NCI-H1417 treated with DMSO at 0.1 percent for 48 hours (cell line): ENCODE measurements at regions not wholly inside any gene's neighbourhood (a gene's known extent, or its start where the extent isn't known, plus 50 kb on each side); places are given as distances from the start of the nearest gene placed in this dataset.

Experiments used
- DNase-seq: peaks from one replicate; lab custom pipeline; 2025; lab: John Stamatoyannopoulos, UW

DNA sequence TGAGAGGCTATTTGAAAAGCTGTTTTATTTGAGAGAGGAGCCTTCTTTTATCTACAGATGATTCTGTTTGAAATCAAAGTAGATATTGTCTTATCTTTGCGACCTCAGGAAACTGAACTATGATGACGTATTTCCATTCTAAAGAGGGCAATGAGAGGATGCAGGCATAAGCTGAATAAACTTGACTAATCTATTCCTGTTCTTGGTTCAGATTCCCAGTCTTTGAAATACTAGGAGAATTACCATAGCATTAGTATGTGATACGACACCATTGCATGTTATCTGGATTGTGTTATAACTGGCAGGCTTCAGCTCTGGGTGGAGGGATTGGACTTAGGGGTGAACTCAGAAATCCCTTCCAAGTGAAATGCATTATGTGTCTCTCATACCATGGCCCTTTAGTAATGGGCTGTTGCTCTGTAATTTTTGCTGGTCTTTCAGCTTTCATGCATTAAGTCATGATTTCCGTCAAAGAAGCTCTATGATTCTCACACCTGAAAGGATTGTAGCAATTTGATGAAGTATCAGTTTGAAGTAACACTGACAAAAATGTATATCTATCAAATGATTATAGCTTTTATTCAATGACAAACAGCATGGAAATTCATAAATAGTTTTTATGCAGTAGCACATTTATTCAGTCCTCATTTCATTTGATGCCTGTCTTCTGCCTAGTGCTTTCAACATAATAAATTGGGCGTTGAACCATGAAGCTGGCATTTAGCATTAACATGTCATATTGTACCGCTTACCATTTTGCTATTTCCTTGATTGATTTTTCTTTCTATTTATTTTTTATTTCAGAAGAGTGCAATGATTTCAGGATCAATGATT is 138.4 kb upstream of the SPACA1 start:
- no peak for DNase-seq

DNA sequence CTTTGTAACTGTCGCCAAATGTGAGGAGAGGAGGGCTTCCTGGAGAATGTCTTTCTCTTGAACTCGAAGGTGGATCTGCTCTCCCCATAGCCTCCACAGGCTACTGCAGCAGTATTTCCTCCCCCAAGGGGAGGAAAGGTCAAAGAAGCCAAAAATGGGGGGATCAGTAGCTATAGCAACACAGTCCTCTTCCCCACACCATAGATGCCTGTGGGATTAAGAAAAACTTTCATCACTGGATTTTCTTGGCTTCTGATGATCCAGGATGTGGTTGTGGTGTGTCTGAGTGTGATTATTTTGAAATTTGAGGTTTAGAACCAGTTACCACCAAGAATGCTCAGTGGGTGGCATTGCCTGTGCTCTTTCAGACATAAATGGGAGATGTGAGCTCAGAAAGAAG is 140.1 kb upstream of the SPACA1 start:
- no peak for DNase-seq

DNA sequence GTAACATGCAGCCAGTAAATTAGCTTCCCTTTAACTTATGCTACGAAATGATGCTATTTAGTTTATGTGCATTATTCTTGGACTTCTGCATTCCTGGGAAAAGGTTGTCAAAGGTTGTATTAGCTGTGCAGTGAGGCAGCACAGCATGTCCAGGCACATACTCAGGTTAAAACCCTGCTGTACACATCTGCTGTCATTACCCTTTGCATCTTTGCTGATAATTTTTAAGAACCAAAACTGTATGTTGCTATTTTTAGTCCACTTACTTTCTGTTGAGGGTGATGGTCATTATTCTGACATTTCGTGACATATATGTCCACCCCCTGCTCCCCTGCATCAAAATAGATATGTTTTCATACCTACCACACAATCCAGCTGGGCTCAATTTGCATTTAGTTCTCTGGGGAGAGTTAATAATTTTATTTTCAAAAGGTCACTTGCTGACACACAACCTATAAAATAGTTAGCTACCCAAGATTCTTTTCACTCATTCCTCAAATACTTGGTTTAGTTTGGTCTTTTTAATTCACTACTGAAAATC is 142.5 kb upstream of the SPACA1 start:
- no peak for DNase-seq

DNA sequence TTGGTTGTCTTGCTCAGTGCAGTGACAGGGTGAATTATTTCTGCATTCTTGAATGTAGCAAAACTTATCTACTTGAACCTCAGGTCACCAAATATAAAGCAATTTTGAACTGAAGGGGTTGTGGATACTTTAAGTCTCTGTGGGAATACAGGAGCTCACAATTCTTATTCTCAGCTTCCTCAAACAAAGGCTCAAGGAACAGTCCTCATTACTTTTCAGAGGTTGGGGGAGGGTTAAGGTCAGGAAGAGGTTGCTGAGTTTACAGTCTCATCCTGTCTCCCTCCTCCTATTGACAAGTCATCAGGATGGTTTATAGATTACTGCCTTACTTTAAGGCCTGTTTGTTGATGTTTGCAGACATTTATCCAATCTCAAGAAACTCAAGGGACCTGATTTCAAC is 143.6 kb upstream of the SPACA1 start:
- no peak for DNase-seq

DNA sequence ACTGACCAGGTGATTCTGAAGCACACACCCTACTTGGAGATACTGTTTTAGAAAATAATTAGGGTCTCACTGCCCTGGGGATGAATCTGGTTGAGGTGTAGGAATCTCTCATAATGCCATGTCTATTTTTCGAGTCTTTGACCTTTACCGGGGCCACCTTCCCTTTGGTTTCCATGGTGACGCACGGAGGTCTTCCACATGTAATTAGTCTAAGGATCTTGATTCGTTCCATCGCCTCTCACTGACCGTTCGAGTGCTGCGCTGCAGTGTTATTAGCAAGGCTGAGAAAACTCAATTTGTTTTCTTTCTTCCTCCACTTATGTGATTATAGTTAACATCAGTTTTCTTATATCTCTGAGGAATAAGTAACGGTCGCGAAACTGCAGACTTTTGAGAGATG is 144.3 kb upstream of the SPACA1 start:
- DNase-seq = no peak

- no peak for DNase-seq
These were observed 145.3 kb upstream of the SPACA1 start for GRCh38 chr6:87902383-87902782.

GRCh38 chr6:87901613-87902012 is 146.0 kb upstream of the SPACA1 start:
- DNase-seq = no peak

- no peak for DNase-seq
These were observed 147.4 kb upstream of the SPACA1 start for GRCh38 chr6:87900160-87900698.

DNA sequence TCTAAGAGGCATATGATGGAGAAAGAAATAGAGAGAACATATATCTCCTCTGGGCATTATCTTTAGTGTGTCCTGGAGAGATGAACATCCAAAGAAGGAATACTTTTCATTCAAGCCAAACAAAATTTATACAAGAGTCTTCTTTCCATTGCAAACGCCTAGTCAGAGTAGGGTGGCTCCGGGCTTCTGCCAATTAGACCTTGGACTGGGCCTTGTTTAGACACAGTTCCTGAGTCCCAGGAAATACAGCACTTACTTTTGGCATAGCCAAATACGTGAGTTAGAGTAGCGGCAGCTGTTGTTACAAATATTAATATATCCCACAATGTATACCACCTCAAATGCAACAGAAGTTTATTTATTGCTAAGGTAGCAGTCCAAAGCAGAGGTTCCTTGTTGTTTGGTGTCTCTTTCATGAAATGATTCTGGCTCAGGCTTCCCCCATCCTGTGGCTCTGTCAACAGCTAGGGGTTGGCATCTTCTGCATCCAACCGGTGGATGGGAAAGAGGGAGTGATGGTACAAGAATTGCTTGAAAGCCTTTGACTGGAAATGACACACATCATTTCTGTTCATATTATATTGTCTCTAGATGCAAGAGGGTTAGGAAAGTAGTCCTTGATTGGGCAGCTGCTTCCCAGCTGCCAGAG is 148.0 kb upstream of the SPACA1 start:
- DNase-seq = no peak

- DNase-seq = no peak
These were observed 150.0 kb upstream of the SPACA1 start for GRCh38 chr6:87897663-87898062.

DNA sequence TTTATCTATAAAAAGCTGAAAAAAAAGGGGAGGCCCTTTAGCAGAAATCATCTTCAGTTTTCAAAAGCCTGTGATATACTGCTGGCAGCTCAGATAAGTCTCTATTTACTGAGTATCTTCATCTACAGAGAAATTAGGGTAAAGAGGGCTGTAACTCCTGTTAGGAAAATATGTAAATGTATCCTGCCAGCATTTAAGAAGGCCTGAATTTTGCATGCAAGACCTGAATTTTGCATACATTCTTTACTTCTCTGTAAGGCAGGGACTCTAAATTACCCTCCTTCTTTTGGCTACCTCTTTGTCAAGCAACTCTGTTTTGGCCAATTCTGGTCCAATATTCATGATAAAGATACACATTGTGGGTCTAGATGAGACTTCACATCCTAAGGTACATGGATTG is 150.6 kb upstream of the SPACA1 start:
- no peak for DNase-seq

GRCh38 chr6:87887266-87887665 is 160.4 kb upstream of the SPACA1 start:
- DNase-seq = no peak

- DNase-seq = no peak
These were observed 163.4 kb upstream of the SPACA1 start for GRCh38 chr6:87884203-87884602.

DNA sequence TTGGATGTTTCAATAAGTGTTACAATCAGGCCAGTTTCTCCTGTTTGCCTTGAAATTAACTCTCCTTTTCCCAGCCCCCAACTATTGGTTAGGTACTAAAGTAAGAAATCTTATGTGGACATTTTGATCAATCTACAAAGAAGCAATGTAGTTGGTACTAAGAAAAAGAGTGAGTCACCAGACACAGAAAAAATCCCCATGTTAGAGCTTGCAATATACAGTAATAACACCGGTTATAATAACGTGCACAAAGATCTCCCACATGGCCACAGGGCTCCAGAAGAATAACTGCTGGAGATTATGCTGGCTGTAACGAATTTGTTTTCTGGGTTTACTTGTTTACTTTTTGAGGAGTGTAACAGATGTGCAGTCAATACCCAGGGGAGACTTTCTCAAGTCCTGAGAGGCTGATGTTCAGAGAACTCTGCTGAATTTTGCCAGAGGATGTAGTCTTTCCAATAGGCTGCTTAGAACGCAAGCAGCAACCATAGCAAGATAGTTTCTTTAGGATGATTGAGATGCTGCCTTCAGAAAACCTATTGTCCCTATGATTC is 166.2 kb upstream of the SPACA1 start:
- DNase-seq = no peak

GRCh38 chr6:87879132-87879861 is 168.3 kb upstream of the SPACA1 start:
- DNase-seq = peak; percentile 21

DNA sequence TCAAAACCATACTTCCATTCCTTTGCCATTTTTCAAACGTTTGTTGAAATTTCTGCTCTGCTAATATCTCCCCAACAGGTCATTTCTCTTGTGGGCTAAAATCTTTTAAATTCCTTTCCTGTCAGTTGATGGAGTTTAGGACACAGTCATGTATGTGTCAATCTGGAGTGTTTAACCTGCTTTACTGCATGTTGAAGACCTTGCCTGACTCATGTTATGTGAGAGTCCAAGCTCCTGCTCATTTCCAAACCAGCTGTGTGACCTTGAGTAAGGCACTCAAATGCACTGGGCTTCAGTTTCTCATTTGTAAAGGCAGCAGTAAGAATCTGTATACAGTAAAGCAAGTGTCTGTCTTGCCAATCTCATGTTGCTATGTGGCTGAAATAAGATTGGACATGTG is 171.9 kb upstream of the SPACA1 start:
- no peak for DNase-seq

GRCh38 chr6:87873556-87873955 is 171.5 kb upstream of the AKIRIN2 start:
- DNase-seq = no peak

DNA sequence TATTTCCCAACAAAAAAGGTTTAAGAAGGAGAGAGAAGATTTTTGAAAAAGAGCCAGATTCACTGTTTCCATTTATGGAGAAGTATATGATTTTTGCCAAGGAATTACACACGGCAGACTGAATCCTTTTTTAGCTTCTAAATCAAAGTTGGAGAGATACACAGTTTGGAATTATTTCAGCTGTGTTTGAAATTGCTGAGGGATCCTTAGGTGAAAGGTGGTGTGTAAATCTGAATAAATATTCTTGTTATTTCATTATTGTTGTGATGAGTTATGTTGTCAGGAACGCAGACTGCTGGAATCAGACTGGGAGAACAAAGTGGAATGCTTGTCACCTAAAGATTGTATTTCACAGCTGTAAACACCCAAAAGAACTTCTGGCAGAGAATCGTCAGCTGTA is 168.5 kb upstream of the AKIRIN2 start:
- DNase-seq = no peak

GRCh38 chr6:87869064-87869905 is 167.3 kb upstream of the AKIRIN2 start:
- DNase-seq = no peak

- DNase-seq = no peak
These were observed 158.9 kb upstream of the AKIRIN2 start for GRCh38 chr6:87860902-87861301.

DNA sequence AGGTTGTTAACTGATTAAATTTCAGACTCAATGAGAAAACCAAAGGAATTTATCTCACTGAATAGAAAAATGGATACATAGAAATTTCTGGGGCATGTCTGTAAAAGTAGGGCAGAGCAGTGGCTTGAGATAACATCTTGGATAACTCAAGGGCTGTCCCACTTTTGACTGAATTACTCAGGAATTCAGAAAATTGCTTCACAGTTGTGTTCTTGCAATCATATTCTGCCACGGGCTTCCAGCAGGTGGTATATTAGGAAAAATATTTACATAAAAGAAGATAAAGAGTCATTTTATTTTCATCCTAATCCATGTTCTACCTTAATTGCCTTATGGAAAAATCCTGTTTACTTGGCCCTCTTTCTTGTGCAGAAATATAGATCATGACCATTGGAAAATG is 156.4 kb upstream of the AKIRIN2 start:
- DNase-seq = no peak
